ENCODE measurements at regions not wholly inside any gene's neighbourhood (a gene's known extent, or its start where the extent isn't known, plus 50 kb on each side); places are given as distances from the start of the nearest gene placed in this dataset.

DNA sequence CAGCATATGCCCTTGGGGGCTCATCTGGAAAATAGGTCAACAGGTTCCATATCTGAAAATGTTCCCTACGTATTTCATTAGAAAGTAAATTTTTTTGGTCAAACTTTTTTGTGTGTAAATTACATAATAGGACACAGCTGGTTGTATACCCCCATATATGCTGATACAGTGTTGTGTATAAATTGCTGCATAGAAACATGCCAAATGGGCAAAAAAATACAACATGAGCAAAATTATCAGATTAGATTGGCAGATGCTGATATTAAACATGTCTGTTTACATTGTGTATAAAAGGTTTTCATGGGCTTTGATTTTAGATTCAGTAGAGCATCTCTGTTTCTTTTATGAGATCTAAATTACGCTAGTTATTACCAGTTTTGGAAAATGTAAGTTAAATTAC lies 2223.0 kb downstream of the MAT2B start:
- H3K27ac ChIP-seq: no peak overlapping the region
- H3K4me3 ChIP-seq: no peak overlapping the region
- TF ChIP-seq, protein P1, sequence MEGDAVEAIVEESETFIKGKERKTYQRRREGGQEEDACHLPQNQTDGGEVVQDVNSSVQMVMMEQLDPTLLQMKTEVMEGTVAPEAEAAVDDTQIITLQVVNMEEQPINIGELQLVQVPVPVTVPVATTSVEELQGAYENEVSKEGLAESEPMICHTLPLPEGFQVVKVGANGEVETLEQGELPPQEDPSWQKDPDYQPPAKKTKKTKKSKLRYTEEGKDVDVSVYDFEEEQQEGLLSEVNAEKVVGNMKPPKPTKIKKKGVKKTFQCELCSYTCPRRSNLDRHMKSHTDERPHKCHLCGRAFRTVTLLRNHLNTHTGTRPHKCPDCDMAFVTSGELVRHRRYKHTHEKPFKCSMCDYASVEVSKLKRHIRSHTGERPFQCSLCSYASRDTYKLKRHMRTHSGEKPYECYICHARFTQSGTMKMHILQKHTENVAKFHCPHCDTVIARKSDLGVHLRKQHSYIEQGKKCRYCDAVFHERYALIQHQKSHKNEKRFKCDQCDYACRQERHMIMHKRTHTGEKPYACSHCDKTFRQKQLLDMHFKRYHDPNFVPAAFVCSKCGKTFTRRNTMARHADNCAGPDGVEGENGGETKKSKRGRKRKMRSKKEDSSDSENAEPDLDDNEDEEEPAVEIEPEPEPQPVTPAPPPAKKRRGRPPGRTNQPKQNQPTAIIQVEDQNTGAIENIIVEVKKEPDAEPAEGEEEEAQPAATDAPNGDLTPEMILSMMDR (IDR thresholded peaks at IDR 0.05): no peak

DNA sequence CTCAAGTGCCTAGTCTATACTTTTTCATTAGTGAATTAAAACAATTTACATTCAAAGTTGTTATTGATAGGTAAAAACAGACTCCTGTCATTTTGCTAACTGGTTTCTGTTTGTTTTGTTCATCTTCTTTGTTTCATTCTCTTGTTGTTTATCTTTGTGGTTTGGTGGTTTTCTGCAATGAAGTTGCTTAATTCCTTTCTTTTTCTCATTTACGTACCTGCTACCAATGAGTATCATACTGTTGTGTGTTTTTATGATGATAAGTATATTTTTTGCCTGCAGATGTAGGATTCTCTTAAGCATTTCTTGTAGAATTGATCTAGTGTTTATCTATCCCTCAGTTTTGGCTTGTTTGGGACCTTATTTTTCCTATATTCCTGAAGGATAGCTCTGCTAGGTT lies 2230.0 kb downstream of the MAT2B start:
- Histone ChIP-seq H3K4me3 (no peak overlapping the region), H3K27ac (no peak overlapping the region)
- DNase-seq (ENCODE audit: low spot score): no peak
- TF ChIP-seq, protein P1 (IDR thresholded peaks at IDR 0.05): no peak

More for the DNA sequence above, 2223.0 kb downstream of the MAT2B start:
- no peak for DNase-seq (ENCODE audit: low spot score)

DNA sequence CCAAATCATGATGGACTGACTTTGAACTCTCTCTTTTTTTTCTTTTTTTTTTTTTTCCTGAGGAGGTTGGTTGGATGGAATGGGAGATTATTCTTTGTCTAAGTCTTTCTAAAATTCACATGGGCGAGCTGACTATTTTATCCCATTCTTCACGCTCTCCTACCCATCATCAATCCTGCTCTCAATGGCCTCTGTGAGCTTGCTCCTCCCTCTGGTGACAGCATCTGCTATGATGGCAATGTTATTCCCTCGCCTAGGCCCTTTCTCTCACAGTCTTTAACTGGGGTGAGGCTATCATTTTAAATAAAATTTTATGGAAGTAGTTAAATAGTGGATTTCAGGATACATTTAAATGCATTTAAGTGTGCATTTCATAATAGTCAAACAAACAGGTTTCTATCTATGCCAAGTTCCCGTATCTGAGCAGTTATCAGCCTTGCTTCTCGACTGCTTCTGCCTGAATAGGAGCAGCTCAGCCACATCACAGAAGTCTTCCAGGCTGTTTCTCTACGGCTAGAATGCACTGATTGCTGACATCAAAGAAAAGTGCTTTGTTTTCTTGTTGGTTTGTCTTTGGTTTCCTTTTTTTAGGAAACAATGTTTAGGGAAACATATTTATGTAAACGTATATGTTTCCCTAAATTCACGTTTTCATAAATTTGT lies 2233.8 kb downstream of the MAT2B start:
- TF ChIP-seq, protein P1 (IDR thresholded peaks at IDR 0.05): no peak
- Histone ChIP-seq H3K27ac (no peak overlapping the region), H3K4me3 (no peak overlapping the region)
- DNase-seq (ENCODE audit: low spot score): no peak

GRCh38 chr5:165757791-165758190 lies 2252.4 kb downstream of the MAT2B start:
- H3K4me3 ChIP-seq: no peak overlapping the region
- TF ChIP-seq, protein P1 (IDR thresholded peaks at IDR 0.05): no peak
- no peak overlapping the region for H3K27ac ChIP-seq
- no peak for DNase-seq (ENCODE audit: low spot score)

DNA sequence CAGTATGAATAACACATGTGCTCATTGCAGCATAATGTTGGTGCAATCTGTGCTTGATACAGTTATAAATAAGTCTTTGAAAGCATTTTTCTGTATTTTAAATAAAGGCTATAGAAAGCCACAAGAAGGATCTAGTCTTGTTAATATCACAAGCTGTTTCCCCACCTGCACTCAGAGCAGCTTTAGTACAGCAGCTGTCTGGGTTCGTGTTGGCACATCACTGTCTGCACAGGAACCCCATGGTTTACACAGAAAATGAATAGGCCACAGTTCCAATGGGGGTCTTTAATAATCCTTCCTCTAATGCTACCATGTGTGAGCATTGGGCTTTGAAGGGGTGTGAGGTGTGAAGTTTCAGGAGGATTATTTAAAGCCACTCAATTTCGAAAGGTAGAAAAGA lies 2269.7 kb downstream of the MAT2B start:
- TF ChIP-seq, protein P1 (IDR thresholded peaks at IDR 0.05): no peak
- DNase-seq (ENCODE audit: low spot score): no peak
- H3K4me3 ChIP-seq: no peak overlapping the region
- H3K27ac ChIP-seq: no peak overlapping the region

- no peak overlapping the region for H3K4me3 ChIP-seq
- TF ChIP-seq, protein P1 (IDR thresholded peaks at IDR 0.05): no peak
- no peak overlapping the region for H3K27ac ChIP-seq
- DNase-seq (ENCODE audit: low spot score): no peak
These were observed 2274.1 kb downstream of the MAT2B start for GRCh38 chr5:165779505-165779904.

DNA sequence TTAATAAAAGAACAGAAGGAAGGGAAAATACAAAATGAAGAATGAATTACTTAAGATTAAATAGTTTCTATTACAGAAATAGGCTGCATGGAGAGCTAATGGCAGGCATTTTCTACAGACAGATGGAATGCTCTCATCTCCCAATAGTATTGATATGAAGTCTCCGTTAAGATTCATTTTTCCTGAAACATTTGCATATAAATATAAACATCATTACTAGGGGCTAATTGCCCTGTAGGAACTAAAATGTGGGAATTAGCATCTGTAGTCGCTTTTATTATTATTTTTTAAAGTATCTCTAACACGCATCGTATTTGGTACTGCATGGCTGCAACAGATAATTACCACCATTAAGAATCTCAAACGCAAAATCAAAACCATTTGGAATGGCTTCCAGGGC lies 2275.5 kb downstream of the MAT2B start:
- no peak overlapping the region for H3K27ac ChIP-seq
- TF ChIP-seq, protein P1 (IDR thresholded peaks at IDR 0.05): no peak
- H3K4me3 ChIP-seq: no peak overlapping the region
- no peak for DNase-seq (ENCODE audit: low spot score)
